ENCODE measurements at regions not wholly inside any gene's neighbourhood (a gene's known extent, or its start where the extent isn't known, plus 50 kb on each side); places are given as distances from the start of the nearest gene placed in this dataset.

- TF ChIP-seq POLR2A (IDR thresholded peaks at IDR 0.05; ENCODE audit: low read depth, low read length): no peak
- TF ChIP-seq, protein P1, sequence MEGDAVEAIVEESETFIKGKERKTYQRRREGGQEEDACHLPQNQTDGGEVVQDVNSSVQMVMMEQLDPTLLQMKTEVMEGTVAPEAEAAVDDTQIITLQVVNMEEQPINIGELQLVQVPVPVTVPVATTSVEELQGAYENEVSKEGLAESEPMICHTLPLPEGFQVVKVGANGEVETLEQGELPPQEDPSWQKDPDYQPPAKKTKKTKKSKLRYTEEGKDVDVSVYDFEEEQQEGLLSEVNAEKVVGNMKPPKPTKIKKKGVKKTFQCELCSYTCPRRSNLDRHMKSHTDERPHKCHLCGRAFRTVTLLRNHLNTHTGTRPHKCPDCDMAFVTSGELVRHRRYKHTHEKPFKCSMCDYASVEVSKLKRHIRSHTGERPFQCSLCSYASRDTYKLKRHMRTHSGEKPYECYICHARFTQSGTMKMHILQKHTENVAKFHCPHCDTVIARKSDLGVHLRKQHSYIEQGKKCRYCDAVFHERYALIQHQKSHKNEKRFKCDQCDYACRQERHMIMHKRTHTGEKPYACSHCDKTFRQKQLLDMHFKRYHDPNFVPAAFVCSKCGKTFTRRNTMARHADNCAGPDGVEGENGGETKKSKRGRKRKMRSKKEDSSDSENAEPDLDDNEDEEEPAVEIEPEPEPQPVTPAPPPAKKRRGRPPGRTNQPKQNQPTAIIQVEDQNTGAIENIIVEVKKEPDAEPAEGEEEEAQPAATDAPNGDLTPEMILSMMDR (conservative IDR thresholded peaks at IDR 0.05; ENCODE audit: low read depth, low read length): no peak
- no peak for TF ChIP-seq RAD21 (IDR thresholded peaks at IDR 0.05; ENCODE audit: low read length)
- TF ChIP-seq SMC3 (IDR thresholded peaks at IDR 0.05; ENCODE audit: low read depth, low read length): no peak
- no peak for TF ChIP-seq CEBPB (IDR thresholded peaks at IDR 0.05; ENCODE audit: low read depth, low read length)
- TF ChIP-seq RCOR1 (IDR thresholded peaks at IDR 0.05; ENCODE audit: insufficient replicate concordance, low read length): no peak
- TF ChIP-seq NFE2L2 (IDR thresholded peaks at IDR 0.05; ENCODE audit: low read depth, low read length): no peak
- TF ChIP-seq MAZ (IDR thresholded peaks at IDR 0.05; ENCODE audit: borderline replicate concordance, low read depth, low read length): no peak
- no peak for TF ChIP-seq BHLHE40 (IDR thresholded peaks at IDR 0.05; ENCODE audit: low read depth, low read length)
- TF ChIP-seq CHD1 (IDR thresholded peaks at IDR 0.05; ENCODE audit: low read depth, low read length): no peak
- no peak for TF ChIP-seq FOS (IDR thresholded peaks at IDR 0.05; ENCODE audit: low read depth, low read length)
- no peak for TF ChIP-seq MXI1 (IDR thresholded peaks at IDR 0.05; ENCODE audit: borderline replicate concordance, low read depth, low read length)
- no peak for TF ChIP-seq USF2 (IDR thresholded peaks at IDR 0.05; ENCODE audit: low read depth, low read length)
- no peak for TF ChIP-seq RFX5 (IDR thresholded peaks at IDR 0.05; ENCODE audit: low read depth, low read length)
Measured at GRCh38 chr11:34830035-34830434, 86.1 kb downstream of the APIP start.
